AG04449 (cell line): ENCODE measurements at regions not wholly inside any gene's neighbourhood (a gene's known extent, or its start where the extent isn't known, plus 50 kb on each side); places are given as distances from the start of the nearest gene placed in this dataset.

Experiments
- CTCF ChIA-PET: fragments of 350-600 bp; formaldehyde crosslinking; extraction: SDS; loops from one replicate; lab custom pipeline; 2021; ENCODE audit warnings: antibody characterized with exemption; lab: Yijun Ruan, JAX
- POLR2A ChIA-PET: fragments of 400-600, 350-600 bp; formaldehyde crosslinking; extraction: SDS; loops from one replicate; lab custom pipeline; 2020; ENCODE audit warnings: antibody characterized with exemption, inconsistent platforms; lab: Yijun Ruan, JAX
- DNase-seq: peaks from one replicate; pipeline ENCODE4 v3.0.0-alpha.2; 2010; ENCODE audit warnings: low read depth, low spot score
- H3K4me3 ChIP-seq: 2 replicates; pipeline ENCODE4 v1.5.1; 2011; ENCODE audit warnings: low read depth, mild to moderate bottlenecking, control low read depth, low read length
- TF ChIP-seq, protein P1 (sequence below): IDR thresholded peaks from one replicate; pipeline ENCODE4 v1.5.1; 2011; ENCODE audit warnings: mild to moderate bottlenecking, moderate library complexity, low read length, control low read depth, inconsistent platforms; ENCODE audit not compliant: insufficient read depth; ENCODE audit errors: missing control alignments

DNA sequence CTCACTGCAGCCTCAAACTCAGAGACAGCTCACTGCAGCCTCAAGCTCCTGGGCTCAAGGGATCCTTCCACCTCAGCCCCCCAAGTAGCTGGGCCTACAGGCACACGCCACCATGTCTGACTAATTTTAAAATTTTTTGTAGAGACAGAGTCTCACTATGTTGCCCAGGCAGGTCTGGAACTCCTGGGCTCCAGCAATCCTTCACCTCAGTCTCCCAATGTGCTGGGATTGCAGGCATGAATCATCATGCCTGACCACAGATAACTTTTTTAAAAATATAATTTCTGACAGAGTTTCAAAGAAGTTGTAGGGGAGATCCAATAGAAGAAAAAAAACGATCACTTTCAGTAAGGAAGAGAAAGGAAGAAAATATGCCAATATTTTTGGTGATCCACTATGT lies 189.7 kb upstream of the CDKN3 start:
- ChIA-PET POLR2A (no interaction called here), CTCF (interaction anchor here (0.6 to 2.4 kb wide), 3 partner anchors 32 to 123 kb away, joined by 3 to 6 read pairs (median 3); no protein-coding TSS in a partner anchor)
- no peak for DNase-seq
- no peak overlapping the region for H3K4me3 ChIP-seq
- TF ChIP-seq, protein P1, sequence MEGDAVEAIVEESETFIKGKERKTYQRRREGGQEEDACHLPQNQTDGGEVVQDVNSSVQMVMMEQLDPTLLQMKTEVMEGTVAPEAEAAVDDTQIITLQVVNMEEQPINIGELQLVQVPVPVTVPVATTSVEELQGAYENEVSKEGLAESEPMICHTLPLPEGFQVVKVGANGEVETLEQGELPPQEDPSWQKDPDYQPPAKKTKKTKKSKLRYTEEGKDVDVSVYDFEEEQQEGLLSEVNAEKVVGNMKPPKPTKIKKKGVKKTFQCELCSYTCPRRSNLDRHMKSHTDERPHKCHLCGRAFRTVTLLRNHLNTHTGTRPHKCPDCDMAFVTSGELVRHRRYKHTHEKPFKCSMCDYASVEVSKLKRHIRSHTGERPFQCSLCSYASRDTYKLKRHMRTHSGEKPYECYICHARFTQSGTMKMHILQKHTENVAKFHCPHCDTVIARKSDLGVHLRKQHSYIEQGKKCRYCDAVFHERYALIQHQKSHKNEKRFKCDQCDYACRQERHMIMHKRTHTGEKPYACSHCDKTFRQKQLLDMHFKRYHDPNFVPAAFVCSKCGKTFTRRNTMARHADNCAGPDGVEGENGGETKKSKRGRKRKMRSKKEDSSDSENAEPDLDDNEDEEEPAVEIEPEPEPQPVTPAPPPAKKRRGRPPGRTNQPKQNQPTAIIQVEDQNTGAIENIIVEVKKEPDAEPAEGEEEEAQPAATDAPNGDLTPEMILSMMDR = no peak

DNA sequence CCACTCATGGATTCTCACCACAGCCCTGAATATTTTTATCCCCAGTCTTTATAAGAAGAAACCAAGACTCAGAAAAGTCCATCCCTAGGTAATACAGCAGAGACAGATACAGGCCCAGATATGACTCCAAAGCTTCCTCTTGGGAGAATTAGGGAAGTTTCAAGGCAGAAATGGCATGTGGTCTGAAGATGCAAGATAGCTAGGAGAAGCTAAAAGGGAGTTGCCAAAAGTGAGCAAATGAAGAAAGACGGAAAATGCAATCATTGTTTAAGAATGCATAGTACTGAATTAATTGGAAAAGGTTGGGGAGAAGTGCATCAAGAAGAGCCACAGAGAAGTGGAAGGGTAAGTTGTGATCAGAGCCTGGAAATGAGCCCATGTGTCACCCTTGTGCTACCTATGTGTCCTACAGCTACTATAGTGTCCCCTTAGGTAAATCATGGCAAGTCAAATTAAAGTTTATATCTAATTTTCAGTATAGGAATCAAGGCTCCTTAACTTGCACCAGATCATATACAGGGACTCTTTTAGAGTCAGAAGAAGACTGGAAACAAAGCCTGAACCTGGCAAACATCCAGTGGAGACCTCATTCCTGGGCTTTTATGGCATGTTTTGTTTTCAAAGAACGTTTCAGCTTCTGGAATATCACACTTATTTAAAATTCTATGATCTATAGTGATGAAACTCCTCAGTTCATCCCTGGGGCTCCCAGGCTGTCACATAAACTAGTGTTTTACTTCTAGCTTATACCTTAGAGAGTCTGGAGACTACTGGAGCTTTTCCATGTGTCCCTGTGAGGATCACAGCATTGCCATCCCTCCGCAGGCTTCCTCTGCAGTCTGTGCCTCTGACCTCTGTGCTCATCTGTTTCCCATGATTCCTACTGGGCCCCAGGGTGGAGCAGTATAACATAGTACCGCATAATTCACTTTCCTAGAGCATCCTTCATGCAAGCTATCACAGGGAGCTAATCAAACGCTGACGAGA lies 189.0 kb upstream of the CDKN3 start:
- DNase-seq = no peak
- TF ChIP-seq, protein P1 = no peak
- ChIA-PET CTCF (interaction anchor here (1.1 to 2.4 kb wide), 2 partner anchors 33 to 122 kb away, joined by 3 to 6 read pairs; no protein-coding TSS in a partner anchor), POLR2A (no interaction called here)
- no peak overlapping the region for H3K4me3 ChIP-seq

DNA sequence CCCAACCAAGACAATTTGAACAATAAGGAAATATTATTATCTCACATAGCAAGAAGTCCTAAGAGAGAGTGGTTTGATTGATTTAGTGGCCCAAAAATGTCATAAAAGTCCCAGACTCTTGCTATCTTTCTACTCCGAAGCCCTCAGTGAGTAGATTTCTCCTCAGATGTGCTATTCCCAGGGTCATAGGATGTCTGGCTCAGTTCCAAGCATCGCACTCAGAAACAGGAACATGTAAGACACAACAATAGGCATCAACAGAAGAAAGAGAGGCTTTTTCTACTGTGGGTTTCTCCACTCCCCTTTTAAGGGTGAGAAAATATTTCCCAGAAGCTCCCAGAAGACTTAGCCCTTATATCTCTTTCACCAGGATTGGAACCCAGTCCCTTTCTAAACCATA lies 188.1 kb upstream of the CDKN3 start:
- DNase-seq = no peak
- CTCF ChIA-PET = interaction anchor here (1.3 to 2.4 kb wide), 2 partner anchors 34 to 670 kb away, joined by 3 to 6 read pairs; no protein-coding TSS in a partner anchor
- POLR2A ChIA-PET = no interaction called here
- H3K4me3 ChIP-seq = no peak overlapping the region
- TF ChIP-seq, protein P1 = no peak

DNA sequence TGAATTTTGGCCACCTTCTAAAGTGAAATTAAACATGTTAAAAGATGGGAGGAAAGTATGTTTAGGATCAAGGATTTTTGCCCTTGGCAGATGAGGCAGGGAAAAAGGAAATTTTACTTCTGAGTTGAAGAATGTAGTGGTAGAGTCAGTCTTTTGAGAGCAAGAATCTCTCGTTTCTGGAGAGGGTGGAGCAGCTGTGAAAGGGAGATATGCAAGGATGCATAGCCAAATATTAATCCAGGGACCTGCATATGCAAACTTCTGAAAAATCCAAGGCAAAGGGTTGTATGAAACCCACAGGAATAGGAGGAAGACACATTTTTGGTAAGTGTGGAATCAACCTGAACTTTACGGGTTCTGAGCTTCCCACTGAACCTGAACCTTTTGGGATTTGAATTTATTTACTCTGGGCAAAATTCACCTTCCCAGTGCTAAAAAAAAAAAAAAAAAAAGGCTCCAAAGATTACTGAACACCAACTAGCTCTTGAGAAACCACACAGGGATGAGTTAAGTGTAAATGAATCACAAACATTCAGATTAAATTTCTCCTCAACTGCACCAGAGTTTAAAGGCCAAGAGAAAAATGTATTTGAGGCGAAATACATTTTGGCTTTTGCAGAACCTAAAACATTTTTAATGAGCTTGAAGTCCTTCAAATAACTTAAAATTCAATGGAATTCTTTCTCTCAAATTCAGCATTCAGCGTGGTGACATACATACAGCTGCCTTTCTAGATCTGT lies 187.1 kb upstream of the CDKN3 start:
- POLR2A ChIA-PET = no interaction called here
- DNase-seq = no peak
- no peak overlapping the region for H3K4me3 ChIP-seq
- CTCF ChIA-PET = interaction anchor here (1.3 kb wide), 1 partner anchor 671 kb away, joined by 3 read pairs; no protein-coding TSS in a partner anchor
- TF ChIP-seq, protein P1 = no peak

DNA sequence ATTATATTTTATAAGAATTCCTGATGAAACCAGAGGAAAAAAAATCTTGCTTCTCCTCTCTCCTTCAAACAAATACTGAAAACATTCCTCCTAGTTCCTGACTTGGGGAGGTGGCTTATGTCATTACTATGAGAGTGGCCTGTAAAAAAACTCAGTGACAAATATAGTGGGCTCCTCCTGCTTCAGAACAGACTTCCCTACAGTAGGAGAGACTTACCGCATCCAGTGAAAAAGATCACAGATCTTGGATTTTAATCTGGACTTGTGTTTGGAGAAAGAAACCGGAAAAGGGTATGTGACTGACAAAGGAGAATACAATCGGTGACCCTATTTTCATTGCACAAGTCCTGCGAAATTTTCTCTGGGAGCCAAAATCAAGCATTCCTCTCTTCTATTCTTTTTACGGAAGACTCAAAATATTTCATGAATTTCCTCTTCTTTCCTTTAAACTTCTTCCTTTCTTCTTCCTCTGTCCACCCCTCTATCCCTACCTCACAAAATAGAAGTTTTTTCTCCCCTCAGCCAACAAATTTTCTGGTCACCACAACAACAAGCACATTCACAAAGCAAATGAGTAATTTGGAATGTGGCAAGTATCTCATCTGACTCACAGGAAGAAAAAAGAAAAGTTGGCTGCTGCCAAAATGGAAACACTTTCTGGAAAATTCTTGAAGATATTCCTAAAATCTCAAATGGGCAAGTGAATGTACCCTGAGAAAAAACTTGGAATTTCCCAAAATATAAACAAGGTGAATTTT lies 185.1 kb upstream of the CDKN3 start:
- ChIA-PET POLR2A (no interaction called here), CTCF (no interaction called here)
- TF ChIP-seq, protein P1 = no peak
- no peak overlapping the region for H3K4me3 ChIP-seq
- DNase-seq = peak; percentile 36
